Neutrophil (primary cell): ENCODE measurements at regions not wholly inside any gene's neighbourhood (a gene's known extent, or its start where the extent isn't known, plus 50 kb on each side); places are given as distances from the start of the nearest gene placed in this dataset.

ENCODE experiments used
- H3K27ac ChIP-seq: fragments of 200-600 bp; sonication (generic); 2 replicates; pipeline ENCODE4 v1.5.1; 2016; ENCODE audit warnings: mild to moderate bottlenecking, moderate library complexity
- H3K27me3 ChIP-seq: fragments of 200-600 bp; sonication (generic); 2 replicates; pipeline ENCODE4 v1.6.0; 2016; ENCODE audit warnings: mild to moderate bottlenecking
- H3K36me3 ChIP-seq: fragments of 200-600 bp; sonication (generic); 2 replicates; pipeline ENCODE4 v1.5.1; 2017
- H3K4me1 ChIP-seq, 2 experiments: fragments of 200-600 bp in 1 of 2; sonication (generic) in 1 of 2; 1 replicate in 1 of 2; 2 replicates in 1 of 2; pipeline versions ENCODE4 v1.5.1 to v1.6.1; 2013 to 2016; ENCODE audit warnings: low read depth in 1 of 2, low read length in 1 of 2, mild to moderate bottlenecking in 1 of 2, moderate library complexity in 1 of 2; ENCODE audit not compliant: control insufficient read depth in 1 of 2, insufficient read depth in 1 of 2
- H3K4me3 ChIP-seq, 2 experiments: fragments of 200-600 bp in 1 of 2; sonication (generic) in 1 of 2; 1 replicate in 1 of 2; 2 replicates in 1 of 2; pipeline ENCODE4 v1.5.1; 2013 to 2016; ENCODE audit warnings: low read depth in 1 of 2, low read length in 1 of 2, mild to moderate bottlenecking in 1 of 2, moderate library complexity in 1 of 2
- H3K9me3 ChIP-seq: fragments of 200-600 bp; sonication (generic); 2 replicates; pipeline ENCODE4 v1.5.1; 2016
- TF ChIP-seq, protein P1 (sequence below): fragments of 200-600 bp; sonication (generic); IDR thresholded peaks from 2 replicates; pipeline ENCODE4 v1.5.1; 2016; ENCODE audit warnings: antibody characterized with exemption

DNA sequence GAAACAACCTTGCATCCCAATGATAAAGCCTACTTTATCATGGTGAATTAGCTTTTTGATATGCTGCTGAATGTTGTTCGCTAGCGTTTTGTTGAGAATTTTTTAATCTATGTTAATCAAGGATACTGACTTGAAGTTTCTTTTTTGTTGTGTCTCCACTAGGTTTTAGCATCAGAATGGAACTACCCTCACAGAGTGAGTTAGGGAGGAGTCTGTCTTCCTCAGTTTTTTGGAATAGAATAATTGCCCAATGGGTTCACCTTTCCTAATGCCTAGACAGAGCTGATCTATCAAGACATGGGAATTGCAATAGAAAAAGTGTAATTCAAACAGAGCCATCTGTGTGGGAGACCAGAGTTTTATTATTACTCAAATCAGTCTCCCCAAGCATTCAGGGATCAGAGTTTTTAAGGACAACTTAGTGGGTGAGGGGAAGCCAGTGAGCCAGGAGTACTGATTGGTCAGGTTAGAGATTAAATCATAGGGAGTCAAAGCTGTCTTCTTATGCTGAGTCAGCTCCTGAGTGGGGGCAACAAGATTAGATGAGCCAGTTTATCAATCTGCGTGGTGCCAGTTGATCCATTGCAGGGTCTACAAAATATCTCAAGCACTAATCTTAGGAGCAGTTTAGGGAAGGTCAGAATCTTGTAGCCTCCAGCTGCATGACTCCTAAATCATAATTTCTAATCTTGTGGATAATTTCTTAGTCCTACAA, 237.4 kb upstream of the PPP2R3A start:
- TF ChIP-seq, protein P1, sequence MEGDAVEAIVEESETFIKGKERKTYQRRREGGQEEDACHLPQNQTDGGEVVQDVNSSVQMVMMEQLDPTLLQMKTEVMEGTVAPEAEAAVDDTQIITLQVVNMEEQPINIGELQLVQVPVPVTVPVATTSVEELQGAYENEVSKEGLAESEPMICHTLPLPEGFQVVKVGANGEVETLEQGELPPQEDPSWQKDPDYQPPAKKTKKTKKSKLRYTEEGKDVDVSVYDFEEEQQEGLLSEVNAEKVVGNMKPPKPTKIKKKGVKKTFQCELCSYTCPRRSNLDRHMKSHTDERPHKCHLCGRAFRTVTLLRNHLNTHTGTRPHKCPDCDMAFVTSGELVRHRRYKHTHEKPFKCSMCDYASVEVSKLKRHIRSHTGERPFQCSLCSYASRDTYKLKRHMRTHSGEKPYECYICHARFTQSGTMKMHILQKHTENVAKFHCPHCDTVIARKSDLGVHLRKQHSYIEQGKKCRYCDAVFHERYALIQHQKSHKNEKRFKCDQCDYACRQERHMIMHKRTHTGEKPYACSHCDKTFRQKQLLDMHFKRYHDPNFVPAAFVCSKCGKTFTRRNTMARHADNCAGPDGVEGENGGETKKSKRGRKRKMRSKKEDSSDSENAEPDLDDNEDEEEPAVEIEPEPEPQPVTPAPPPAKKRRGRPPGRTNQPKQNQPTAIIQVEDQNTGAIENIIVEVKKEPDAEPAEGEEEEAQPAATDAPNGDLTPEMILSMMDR: no peak
- no peak overlapping the region for H3K4me3 ChIP-seq
- H3K27me3 ChIP-seq: no peaks in the 10 kb centered on the region
- no peaks in the 10 kb centered on the region for H3K36me3 ChIP-seq
- H3K9me3 ChIP-seq: no peaks in the 10 kb centered on the region
- H3K4me1 ChIP-seq: no peaks in the 10 kb centered on the region
- H3K27ac ChIP-seq: no peak overlapping the region

DNA sequence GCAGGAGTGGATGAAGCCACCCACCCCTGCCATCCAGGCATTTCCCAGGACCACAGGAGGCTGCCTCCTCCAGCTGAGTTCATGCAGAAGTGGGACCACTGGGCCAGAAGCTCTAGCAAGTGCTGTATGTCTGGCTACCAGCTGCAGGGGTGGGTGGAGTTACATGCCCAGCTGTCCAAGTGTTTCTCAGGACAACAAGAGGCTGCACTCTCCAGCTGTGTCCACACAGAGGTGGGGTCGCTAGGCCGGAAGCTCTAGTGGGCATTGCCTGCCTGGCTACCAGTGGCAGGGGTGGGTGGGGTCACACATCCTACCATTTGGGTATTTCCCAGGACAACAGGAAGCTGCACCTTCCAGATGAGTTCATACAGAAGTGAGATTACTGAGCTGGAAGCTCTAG, 234.0 kb upstream of the PPP2R3A start:
- no peaks in the 10 kb centered on the region for H3K9me3 ChIP-seq
- no peak overlapping the region for H3K27ac ChIP-seq
- no peaks in the 10 kb centered on the region for H3K36me3 ChIP-seq
- no peaks in the 10 kb centered on the region for H3K4me1 ChIP-seq
- no peaks in the 10 kb centered on the region for H3K27me3 ChIP-seq
- TF ChIP-seq, protein P1: no peak
- no peak overlapping the region for H3K4me3 ChIP-seq

DNA sequence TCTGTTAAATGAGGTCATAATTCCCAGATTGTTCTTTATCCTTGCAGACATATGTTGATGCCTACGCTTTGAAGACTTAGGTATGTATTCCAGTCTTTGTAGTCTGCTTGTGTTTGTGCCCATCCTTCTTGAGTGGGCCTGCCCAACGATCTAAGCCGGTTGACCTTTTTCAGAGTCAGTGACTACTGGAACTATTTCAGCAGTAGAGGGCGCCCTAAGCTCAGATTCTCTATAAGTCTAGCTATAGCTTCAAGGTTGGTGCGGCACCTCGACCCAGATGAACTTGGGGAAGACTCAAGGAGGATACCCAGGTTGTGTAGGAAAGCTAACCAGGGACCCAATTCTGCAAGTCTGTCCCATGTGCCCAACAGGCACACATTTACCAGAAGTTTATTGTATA, 228.8 kb upstream of the PPP2R3A start:
- H3K27me3 ChIP-seq: no peaks in the 10 kb centered on the region
- no peak overlapping the region for H3K27ac ChIP-seq
- H3K4me3 ChIP-seq: no peak overlapping the region
- H3K9me3 ChIP-seq: peaks cover 6% of the 10 kb centered on the region
- H3K4me1 ChIP-seq: no peaks in the 10 kb centered on the region
- TF ChIP-seq, protein P1: no peak
- H3K36me3 ChIP-seq: no peaks in the 10 kb centered on the region

DNA sequence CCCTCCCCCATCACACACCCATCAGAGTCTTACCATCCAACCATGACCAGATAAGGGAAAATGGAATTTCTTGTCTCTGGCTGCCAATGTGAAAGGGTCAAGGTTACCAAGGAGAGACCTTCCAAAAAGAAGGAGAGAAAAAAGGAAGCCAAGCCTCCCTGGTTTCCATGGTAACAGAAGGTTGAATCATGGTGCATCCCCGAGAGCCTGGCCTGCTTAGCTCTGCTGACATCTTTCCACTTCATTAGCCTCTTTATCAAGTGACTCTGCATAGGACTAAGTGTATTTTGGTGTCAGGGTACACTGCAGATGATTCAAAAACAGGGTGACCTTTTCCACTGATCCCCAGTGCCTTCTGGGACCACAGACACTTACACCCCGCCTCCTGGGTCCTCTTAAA, 225.7 kb upstream of the PPP2R3A start:
- no peak overlapping the region for H3K4me3 ChIP-seq
- H3K9me3 ChIP-seq: peaks cover 6% of the 10 kb centered on the region
- H3K27ac ChIP-seq: no peak overlapping the region
- no peaks in the 10 kb centered on the region for H3K4me1 ChIP-seq
- no peaks in the 10 kb centered on the region for H3K36me3 ChIP-seq
- TF ChIP-seq, protein P1: no peak
- no peaks in the 10 kb centered on the region for H3K27me3 ChIP-seq

DNA sequence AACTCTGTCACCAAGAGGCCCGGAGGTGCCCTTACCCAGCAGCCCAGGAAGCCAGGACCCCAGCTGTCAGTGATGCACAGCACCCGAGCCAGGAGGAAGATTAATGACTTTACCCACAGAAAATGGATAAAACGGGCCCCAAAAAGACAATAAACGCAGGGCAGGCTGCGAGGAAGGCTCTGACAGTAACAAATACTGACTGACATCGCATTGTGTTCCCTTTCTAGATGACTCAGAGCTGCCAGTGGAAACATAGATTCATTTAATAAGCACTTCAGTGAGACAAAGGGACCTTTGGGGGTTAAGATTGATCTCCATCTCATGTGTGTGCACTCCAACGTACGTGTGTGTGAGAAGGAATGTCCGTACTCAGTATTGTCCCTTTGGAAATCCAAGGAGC, 225.3 kb upstream of the PPP2R3A start:
- Histone ChIP-seq H3K36me3 (no peaks in the 10 kb centered on the region), H3K9me3 (peaks cover 6% of the 10 kb centered on the region), H3K4me1 (no peaks in the 10 kb centered on the region), H3K27ac (no peak overlapping the region), H3K27me3 (no peaks in the 10 kb centered on the region), H3K4me3 (no peak overlapping the region)
- TF ChIP-seq, protein P1: no peak
